ENCODE measurements at regions not wholly inside any gene's neighbourhood (a gene's known extent, or its start where the extent isn't known, plus 50 kb on each side); places are given as distances from the start of the nearest gene placed in this dataset.

DNA sequence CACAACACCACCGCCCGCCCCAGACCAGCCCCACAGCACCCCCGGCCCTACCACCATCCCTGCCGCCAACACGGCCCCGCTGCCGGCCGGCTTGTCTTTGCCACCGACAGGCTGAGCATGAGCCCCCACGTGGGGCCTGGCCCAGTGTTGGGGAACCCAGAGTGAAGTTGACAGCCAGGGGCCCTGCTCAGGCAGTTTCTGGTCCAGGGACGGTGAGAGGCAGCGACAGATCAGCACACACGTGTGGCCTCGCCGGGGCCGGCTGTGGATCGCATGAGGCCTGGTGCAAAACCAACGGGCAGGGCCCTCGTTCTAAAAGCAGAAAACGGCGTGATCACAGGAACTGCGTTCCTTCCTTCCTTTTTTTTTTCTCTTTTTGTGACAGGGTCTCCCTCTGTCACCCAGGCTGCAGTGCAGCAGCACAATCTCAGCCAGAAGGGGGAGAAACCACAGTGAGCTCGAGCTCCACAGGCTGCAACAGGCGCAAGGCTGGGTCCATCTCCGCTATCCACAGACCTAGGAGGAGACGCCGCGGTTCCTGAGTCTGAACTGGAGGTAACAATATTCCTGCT lies 50.5 kb upstream of the FBRSL1 start:
- DNase-seq (ENCODE audit: low read depth in 2 of 2): no peak

DNA sequence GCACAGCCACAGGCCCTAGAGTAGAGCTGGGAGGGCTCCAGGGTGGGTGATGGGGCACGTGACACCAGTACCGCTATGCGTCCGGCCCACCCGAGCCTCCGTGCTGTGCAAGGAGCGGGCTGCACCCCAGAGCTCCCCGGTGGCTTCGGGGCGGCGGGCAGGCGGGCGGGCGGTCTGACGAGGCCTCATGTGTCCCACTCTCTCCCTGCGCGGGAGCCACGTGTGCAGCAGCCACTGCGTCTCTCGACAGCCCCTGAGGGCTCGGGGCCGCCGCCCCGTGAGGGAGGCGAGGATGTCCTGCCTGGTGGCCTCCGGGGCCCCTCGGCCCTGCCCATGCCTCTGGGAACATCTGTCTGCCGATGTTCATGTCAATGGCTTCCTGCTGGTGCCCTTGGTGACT lies 51.2 kb upstream of the FBRSL1 start:
- DNase-seq (ENCODE audit: low read depth in 2 of 2): no peak

DNA sequence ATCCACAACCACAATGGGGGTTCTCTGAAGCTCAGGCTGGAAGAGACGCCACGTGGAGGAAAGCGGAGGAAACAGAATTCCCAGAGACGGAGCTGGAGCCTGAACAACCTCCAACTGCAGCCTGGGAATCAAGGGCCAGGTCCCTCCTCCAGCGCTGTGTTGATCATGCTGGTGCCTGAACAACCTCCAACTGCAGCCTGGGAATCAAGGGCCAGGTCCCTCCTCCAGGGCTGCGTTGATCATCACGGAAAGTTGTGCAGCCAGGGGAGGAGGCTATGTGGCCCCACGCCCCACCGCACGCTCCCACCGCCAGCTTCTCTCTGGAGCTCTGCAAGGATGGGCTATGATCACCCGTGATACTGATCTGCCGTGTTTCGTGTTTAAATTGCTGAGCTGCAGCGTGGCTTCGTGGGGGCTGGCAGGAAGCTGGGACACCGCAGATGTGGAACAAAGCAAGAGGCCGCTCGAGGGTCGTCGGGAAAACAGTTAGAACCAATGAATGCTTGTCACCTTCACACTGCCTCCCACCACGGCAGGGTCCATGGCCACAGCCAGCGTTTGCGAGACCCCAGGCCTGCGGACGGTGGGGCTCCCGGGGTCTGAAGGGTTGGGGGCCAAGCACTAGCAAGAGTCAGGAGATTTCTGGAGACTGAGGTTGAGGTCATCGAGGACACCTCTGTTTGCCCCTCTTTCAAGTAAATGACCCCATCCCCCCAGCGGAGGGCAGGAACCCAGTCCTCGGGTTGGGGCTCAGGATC lies 51.8 kb upstream of the FBRSL1 start:
- no peak for DNase-seq (ENCODE audit: low read depth in 2 of 2)

DNA sequence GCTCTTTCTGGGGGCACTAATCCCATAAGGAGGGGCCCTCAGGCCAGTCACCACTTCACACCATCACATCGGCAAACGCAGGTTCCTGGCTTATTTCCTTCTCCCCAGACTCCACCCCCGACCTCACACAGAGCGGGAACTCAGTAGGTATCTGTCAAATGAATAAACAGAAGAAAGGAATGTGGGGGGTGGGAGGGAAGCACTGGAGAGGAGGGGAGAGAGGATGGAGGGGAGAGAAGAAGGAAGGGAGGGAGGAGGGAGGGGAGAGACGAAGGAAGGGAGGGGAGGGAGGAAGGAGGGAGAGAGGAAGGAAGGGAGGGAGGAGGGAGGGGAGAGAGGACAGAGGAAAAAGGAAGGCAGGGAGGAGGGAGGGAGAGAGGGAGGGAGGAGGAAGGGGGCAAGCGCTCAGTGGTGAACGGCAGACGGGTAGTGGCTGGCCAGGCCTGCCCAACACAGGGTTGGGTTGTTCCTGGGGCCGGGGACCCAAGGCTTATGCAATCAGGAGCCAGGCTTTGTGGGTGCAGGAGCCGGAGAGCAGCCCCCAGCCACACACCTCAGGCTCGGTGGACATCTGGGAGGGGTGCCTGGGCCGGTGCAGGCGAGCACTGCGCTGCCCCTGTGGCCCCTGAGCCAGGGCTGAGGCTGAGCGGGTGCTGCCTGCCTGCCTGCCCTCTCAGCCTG lies 52.6 kb upstream of the FBRSL1 start:
- DNase-seq (ENCODE audit: low read depth in 2 of 2): no peak

DNA sequence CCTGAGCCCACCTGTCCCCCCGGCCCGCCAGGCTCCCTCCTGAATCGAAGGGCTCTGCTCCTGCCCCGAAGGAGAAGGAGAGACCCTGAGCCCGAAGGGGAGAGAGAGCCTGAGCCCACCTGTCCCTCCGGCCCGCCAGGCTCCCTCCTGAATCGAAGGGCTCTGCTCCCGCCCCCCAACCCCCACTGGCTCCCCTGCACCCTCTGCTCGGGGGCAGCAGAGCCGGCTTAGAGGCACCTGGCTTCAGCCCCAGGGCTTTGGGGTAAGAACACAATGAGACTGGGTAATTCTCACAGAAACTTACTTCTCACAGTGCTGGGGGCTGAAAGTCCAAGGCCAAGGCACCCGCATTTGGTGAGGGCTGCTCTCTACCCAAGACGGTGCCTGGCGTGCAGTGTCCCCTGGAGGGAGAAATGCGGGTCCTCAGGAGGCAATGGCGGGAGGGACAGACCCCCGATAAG lies 53.1 kb upstream of the FBRSL1 start:
- DNase-seq (ENCODE audit: low read depth in 2 of 2): no peak

DNA sequence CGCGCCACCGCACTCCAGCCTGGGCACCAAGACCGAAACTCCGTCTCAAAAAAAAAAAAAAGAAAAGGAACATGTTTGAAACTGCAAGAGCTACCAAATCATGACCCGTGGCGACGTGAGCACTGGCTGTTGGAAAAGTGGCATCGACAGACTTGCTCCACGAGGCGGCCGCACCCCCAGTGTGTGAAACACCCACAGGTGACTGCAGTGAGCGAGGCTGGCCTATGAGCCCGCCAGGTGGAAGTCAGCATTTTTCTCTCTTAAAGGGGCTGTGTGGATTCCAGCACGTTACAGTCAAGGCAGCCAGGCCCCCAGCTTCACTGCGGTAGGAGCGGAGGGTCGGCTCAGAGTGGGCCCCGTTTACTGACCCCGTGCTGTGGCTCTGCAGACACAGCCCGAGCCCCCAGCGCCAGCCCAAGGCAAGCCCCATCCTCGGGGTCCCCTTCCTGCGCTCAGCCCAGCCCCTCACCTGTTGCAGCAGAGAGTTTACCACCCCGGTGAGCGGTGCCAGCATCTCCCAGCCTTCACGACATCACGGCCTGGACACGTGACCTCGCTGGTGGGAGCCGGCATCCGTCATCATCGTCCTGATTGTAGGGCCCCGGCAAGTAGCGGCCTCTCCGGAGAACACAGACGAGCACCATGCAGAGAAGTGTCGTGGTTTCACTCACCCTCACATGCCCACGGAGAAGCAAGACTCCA lies 54.3 kb upstream of the FBRSL1 start:
- DNase-seq (ENCODE audit: low read depth in 2 of 2): no peak

DNA sequence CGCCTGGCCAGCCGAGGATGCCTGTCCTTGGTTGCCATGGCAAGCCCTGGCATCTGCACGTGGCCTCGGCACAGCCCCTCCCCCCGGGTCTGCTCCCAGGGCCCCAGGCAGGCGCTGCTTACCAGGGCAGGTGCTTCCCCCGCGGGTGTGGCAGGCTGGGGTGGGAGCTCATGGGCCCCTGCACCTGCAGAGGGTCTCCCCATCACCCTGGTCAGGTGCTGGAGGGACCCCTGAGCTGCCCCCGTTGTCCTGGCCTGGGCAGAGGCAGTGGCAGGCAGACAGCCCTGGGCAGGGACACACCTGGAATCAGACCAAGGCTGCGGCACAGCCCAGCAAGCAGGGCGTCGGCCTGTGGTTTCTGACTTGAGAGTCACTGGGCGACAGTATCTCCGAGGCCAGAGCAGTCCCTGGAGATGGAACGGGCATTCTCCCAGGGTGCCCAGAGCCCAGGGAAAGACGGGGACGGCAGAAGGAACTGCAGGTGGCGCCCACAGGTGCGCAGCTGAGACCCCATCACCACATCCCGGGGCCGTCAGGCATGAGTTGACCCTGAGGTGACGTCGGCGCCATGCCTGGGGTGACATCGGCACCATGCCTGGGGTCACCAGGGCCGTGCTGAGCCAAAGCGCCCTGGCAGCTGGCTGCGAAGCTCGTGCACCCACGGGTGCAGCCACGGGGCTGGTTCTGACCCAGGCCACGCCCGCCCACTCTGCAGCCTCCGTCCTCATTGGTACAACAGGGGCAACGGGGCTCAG lies 56.1 kb upstream of the FBRSL1 start:
- no peak for DNase-seq (ENCODE audit: low read depth in 2 of 2)

DNA sequence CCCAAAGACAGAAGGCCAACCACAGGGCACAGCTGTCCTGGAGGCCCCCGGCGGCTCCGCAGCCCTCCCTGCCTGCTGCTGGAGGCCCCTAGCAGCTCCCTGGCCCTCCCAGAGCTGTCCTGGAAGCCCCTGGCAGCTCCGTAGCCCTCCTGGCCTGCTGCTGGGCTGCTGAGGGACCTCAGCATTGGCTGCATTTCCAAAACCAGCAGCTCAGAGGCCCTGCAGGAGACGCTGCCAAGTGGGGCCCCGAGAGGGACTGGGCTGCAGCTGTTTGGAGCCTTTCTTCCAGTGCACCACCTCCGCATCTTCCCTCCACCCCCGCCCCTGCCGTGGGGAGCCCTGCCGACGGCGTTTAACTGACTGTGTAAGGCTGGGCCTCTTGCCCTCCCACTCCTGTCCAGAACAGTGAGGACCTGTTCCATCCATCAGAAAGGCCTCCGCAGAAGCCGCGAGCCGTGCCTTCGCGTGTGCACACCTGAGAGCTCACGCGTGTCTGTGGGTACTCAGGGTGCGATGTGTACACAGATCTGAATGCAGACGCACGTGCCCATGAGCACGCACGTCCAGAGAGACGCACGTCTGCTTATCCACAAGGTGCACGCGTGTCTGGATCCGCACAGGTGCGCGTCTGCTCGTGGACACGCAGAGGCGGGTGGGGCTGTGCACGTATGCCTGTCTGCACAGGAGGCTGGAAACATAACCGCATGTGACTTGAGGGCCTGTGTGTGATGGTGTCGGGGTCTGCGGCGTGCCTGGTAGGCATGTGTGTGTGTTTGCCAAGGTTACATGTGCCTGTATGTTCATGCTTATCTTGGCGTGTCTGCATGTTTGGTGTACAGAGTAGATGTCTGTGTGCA lies 57.0 kb upstream of the FBRSL1 start:
- no peak for DNase-seq (ENCODE audit: low read depth in 2 of 2)

DNA sequence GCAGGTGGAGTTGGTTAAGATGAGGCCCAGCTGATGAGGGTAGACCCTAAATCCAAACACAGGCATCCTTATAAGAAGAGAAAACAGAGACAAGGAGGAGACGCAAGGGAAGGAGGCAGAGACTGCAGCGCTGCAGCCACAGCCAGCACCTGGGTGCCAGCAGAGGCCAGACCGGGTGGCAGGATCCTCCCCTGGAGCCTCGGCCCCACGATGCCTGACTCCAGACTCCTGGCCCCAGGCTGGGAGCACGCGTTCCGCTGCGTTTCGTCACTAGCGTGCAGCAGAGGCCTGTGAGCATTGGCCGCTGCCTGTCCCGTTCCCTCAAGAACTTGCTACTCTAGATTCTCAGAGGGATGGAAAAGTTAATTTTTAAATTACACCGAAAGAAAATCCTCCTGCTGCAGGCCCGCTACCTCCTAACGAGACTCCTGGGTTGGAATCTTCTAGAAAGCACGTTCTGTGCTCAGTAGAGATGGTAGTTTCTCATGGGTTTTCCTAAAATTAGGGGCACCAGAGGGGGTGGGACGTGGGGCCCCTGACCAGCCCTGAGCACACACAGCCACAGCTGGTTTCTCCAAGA lies 57.7 kb upstream of the FBRSL1 start:
- no peak for DNase-seq (ENCODE audit: low read depth in 2 of 2)

DNA sequence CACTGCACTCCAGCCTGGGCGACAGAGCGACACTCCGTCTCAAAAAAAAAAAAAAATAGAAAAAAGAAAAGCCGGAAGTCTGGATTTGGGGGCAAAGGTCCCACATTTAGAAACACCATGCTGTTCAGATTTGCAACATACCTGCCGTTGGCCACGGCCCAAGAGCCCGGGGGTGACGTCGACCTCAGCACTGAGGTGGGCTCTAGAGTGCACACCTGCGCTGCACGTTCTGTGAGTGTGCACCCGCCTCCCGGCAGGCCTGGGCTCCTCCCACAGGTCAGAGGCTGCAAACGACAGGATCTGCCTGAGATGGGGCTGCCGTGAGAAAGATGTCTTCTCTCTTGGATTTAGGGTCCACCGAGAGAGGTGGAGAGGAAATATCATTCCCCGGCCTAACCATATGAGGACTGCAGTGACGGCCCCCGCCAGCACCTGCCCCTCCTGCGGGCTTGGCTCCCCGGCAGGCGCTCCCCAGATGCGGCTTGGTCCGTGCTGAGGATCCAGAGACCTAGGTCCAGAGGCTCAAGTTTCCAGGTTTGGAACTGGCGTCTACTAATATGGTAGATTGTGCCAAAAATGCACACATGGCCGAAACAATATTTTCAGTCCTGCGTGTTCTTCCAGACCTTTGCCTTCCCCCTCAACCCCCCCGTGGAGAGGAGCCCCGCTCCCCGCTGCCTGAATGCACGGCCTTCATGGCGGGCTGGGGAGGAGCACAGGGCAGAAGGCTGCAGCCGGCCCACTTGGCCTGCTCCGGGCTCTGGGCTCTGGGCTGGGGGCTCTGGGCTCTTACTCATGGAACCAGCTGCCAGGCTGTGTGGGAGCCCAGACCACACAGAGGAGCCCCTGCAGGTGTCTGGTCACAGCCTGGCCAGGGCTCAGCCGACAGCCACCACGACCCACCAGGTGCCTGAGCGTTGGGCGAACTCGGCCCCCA lies 58.8 kb upstream of the FBRSL1 start:
- no peak for DNase-seq (ENCODE audit: low read depth in 2 of 2)

DNA sequence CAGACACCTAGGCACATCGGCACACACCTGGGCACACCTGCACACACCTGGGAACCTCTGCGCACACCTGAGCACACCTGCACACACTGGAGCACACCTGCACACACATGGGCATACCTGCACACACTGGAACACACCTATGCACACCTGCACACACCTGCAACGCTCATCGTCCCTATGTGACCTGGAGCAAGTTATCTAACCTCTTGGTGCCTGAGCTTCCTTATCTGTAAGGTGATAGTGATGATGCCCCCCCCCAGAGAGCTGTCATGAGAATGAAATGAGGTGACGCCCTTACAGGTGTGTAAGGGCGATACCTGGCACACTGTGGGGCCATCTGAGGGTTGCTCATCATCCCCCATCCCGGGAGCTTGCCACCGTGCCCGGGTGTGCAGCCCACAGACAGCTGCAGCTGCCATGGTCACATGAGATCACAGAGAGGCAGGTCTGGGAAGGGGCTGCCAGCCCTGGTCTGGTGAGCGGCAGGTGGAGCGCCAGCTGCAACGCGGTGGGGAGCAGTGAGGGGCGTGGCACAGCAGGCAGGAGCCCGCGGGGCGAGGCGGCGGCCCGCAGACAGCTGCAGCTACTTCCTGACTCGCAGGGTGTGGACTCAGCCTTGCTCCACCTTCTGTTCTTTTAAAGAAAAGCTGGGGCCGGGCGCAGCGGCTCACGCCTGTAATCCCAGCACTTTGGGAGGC lies 59.9 kb upstream of the FBRSL1 start:
- DNase-seq (ENCODE audit: low read depth in 2 of 2): peak in 1 of 2 donors; percentile 32

DNA sequence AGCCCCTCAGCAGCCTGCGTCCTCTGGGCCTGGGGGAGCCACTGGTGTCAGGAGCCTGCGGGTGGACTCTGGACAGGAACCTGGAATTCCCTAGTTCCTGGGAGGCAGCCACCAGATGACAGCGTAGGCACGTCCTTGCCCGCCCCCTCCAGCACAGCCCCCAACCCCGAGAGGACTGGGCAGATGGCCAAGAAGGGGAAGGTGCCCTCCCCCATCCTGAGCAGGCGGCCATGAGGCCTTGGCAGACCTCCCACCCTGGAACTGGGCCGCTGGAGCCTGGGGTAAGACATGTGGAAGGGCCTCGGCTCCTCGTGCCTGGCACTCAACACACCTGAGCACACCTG lies 60.4 kb upstream of the FBRSL1 start:
- no peak for DNase-seq (ENCODE audit: low read depth in 2 of 2)

DNA sequence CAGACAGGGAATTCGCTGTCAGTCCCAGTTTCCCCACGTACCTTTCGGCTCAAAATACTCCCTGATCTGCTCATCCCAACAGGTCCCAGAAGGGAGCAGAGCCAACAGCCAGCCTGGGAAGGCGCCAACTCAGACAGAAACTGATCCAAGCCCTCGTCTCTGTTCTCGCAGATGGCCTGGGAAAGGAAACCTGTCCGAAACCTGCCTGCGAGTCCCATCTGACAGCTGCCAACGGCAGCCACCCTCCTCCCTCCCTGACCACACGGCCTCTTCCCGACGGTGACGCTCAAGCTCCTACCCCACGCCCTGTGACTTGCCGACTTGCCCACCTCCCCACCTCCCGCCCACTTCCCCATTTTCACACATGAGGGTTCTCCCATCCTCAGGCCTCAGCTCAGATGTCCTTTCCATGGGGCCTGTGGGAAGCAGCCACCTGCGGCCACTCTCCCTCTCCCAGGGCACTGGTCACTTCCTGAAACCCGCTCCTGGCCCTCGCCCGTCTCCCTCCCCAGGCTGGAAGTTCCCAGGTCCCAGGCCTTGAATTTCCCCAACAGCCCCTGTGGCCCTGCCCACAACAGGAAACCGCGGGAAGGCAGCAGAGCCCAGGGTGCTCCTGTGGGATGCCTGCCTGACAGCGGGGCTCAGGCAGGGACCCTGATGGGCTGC lies 60.9 kb upstream of the FBRSL1 start:
- DNase-seq (ENCODE audit: low read depth in 2 of 2): no peak

DNA sequence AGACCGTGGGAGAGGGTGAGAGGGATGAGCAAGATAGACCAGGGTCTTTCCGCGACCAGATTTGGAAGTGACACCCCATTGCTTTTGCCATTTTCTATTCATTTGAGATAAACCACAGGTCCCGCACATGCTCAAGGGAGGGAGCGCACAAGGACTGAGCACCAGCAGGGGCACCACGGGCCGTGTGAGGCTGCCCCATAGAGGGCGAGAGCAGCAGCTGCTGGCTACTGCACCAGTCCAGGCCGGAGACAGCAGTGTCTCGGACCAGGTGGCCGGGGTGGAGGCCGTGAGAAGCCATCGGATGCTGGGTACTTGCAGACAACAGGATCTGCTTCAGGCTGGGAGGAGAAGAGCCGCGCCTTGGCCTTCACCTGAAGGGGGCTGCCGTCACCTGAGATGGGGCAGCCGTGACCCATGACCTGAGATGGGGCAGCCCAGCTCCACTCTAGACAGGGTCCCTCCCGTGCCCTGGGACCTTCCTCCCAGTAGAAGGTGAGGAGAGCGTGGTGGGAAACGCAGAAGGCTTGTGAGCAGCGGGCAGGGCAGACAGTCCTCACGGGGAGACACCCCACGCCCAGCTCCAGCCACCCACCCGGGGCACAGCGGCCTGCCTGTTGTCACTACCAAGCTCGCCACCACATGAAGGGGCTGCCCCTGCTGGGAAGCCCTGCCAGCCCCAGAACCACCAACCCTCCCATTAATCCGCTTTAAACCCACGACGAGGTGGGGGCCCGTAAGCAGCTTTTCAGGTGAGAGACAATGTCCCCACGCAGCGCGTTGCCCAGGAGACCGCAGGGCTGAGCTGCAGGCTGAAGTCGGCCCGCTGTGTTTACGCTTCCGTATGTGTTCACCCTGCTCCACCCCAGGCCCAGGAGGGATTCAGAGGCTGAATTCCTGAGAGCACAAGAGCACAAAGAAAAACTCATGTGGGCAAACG lies 61.7 kb upstream of the FBRSL1 start:
- no peak for DNase-seq (ENCODE audit: low read depth in 2 of 2)

DNA sequence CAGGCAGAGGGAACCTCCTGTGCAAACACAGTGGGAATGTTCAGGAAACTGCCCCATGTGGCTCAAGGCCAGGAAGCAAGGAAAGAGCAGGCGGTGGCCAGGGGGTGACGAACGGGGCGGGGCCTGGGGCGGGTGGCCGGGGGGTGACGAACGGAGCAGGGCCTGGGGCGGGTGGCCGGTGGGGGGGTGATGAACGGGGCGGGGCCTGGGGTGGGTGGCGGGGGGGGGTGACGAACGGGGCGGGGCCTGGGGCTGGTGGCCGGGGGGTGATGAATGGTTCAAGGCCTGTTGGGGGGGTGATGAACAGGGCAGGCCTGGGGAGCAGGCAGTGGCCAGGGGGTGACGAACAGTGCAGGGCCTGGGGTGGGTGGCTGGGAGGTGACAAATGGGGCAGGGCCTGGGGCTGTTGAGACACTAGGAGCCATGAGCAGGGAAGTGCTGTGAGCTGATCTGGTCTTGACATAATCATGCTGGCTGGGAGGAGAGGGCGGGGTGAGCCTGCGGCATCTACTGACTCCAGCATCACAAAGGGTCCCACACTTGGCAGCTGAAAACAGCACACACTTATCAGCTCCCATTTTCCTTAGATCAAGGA lies 62.7 kb upstream of the FBRSL1 start:
- DNase-seq (ENCODE audit: low read depth in 2 of 2): no peak

DNA sequence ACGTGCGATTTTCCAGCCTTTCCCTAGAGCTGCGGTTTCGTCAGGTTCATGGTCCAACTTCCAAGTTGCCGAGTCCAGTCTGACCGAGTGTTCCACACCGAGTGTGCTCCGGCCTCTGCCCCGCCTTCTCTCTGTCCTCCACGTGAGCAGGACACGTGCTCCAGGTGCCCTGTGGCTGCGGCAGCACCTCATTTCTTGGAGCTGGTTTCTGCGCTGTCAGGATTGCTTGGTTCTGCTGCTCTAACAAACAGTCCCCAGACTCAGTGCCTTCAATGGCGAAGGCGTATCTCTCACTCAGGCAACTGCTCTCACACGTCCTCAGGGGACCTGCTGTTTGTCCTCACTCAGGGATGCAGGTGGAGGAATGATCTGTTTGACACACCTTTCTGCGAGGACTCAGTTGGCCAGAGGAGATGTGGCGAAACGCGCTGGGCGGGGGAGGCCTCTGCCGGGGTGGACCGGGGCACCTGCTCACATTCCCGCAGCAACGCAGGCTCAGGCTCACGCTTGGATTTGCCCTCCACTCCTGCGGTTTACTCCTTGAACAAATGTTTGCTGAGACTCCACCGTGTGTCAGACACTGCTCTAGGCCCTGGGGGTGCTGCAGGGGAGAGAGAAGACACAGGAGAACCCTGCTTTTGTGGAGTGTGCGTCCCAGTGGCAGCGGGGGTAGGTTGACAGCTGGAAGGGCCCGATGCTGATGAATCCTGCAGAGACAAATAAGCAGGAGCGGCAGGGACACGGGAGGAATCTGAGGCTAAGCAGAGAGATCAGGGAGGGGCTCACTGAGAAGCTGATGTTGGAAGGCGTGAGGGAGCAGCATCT lies 63.4 kb upstream of the FBRSL1 start:
- DNase-seq (ENCODE audit: low read depth in 2 of 2): no peak

All from activated CD8-positive, alpha-beta memory T cell treated with anti-CD3 and anti-CD28 coated beads for 4 hours (primary cell).